ENCODE measurements at regions not wholly inside any gene's neighbourhood (a gene's known extent, or its start where the extent isn't known, plus 50 kb on each side); places are given as distances from the start of the nearest gene placed in this dataset.

DNA sequence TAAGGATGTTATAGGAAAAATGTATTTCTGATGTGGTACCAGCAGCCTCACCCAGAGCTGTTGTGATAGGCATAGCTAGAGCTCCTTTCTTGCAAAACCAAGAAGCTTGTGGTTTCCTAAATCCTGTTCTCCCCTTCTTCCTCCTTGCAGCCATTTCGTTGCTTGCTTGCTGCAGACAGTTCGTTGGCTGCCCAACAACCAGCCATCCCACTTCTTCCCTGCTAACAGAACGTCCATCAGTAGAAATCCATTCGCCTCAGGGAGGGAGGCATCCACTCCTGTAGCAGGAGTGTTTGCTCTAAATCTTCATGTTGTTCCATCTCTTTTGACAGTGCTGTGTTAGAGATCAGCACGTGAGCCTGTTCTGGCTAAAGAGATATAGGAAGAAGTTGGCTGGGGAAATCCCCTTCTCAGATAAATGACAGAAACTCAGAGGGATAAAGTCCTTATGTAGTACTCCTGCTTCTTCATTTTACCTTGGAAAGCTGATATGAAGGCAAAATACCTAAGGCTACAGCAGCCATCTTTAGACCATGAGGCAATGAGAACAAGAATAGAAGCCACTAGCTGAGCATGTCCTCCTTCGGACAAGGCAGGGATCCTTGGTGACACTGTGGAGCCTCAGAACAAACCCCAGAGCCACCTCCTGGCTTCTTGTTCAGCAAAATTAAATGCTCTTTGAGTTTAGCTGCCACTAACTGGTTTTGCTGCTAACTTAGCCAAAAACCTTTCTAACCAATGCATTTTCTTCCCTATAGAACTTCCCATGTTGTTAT lies 68.4 kb upstream of the RELL1 start:
- TF ChIP-seq, protein P1, sequence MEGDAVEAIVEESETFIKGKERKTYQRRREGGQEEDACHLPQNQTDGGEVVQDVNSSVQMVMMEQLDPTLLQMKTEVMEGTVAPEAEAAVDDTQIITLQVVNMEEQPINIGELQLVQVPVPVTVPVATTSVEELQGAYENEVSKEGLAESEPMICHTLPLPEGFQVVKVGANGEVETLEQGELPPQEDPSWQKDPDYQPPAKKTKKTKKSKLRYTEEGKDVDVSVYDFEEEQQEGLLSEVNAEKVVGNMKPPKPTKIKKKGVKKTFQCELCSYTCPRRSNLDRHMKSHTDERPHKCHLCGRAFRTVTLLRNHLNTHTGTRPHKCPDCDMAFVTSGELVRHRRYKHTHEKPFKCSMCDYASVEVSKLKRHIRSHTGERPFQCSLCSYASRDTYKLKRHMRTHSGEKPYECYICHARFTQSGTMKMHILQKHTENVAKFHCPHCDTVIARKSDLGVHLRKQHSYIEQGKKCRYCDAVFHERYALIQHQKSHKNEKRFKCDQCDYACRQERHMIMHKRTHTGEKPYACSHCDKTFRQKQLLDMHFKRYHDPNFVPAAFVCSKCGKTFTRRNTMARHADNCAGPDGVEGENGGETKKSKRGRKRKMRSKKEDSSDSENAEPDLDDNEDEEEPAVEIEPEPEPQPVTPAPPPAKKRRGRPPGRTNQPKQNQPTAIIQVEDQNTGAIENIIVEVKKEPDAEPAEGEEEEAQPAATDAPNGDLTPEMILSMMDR (IDR thresholded peaks at IDR 0.05), result no peak
- no peak for TF ChIP-seq JUNB (IDR thresholded peaks at IDR 0.05)
- TF ChIP-seq RAD21 (conservative IDR thresholded peaks at IDR 0.05 in 1 of 2, IDR thresholded peaks at IDR 0.05 in 1 of 2), result no peak
- no peak for TF ChIP-seq POLR2A (IDR thresholded peaks at IDR 0.05; ENCODE audit: low read length)
- TF ChIP-seq, protein P2, sequence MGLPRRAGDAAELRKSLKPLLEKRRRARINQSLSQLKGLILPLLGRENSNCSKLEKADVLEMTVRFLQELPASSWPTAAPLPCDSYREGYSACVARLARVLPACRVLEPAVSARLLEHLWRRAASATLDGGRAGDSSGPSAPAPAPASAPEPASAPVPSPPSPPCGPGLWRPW (IDR thresholded peaks at IDR 0.05), result no peak
- no peak for TF ChIP-seq NFE2L2 (conservative IDR thresholded peaks at IDR 0.05; ENCODE audit: low read length)
- TF ChIP-seq, protein P3, sequence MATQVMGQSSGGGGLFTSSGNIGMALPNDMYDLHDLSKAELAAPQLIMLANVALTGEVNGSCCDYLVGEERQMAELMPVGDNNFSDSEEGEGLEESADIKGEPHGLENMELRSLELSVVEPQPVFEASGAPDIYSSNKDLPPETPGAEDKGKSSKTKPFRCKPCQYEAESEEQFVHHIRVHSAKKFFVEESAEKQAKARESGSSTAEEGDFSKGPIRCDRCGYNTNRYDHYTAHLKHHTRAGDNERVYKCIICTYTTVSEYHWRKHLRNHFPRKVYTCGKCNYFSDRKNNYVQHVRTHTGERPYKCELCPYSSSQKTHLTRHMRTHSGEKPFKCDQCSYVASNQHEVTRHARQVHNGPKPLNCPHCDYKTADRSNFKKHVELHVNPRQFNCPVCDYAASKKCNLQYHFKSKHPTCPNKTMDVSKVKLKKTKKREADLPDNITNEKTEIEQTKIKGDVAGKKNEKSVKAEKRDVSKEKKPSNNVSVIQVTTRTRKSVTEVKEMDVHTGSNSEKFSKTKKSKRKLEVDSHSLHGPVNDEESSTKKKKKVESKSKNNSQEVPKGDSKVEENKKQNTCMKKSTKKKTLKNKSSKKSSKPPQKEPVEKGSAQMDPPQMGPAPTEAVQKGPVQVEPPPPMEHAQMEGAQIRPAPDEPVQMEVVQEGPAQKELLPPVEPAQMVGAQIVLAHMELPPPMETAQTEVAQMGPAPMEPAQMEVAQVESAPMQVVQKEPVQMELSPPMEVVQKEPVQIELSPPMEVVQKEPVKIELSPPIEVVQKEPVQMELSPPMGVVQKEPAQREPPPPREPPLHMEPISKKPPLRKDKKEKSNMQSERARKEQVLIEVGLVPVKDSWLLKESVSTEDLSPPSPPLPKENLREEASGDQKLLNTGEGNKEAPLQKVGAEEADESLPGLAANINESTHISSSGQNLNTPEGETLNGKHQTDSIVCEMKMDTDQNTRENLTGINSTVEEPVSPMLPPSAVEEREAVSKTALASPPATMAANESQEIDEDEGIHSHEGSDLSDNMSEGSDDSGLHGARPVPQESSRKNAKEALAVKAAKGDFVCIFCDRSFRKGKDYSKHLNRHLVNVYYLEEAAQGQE (IDR thresholded peaks at IDR 0.05), result no peak

Data from A549 (cell line).